Hepatocyte (in vitro differentiated cells): ENCODE measurements at regions not wholly inside any gene's neighbourhood (a gene's known extent, or its start where the extent isn't known, plus 50 kb on each side); places are given as distances from the start of the nearest gene placed in this dataset.

Experiments used
- DNase-seq: peaks from one replicate; pipeline ENCODE4 v3.0.0-alpha.2; 2016; ENCODE audit warnings: low spot score
- H2AFZ ChIP-seq: fragments of 200-600 bp; sonication (generic); 2 replicates; pipeline ENCODE4 v1.6.0; 2016; ENCODE audit warnings: antibody characterized with exemption, mild to moderate bottlenecking
- H3K27ac ChIP-seq: fragments of 200-600 bp; sonication (generic); 2 replicates; pipeline ENCODE4 v1.5.1; 2016; ENCODE audit warnings: mild to moderate bottlenecking
- H3K27me3 ChIP-seq: fragments of 200-600 bp; sonication (generic); 2 replicates; pipeline ENCODE4 v1.6.1; 2016
- H3K36me3 ChIP-seq: fragments of 200-600 bp; sonication (generic); replicated peaks from 2 replicates; pipeline ENCODE4 v1.5.1; 2016; ENCODE audit warnings: low read depth; ENCODE audit not compliant: insufficient read depth
- H3K4me1 ChIP-seq: fragments of 200-600 bp; sonication (generic); 2 replicates; pipeline ENCODE4 v1.5.1; 2016; ENCODE audit warnings: mild to moderate bottlenecking, moderate library complexity; ENCODE audit not compliant: insufficient read depth
- H3K4me2 ChIP-seq: fragments of 200-600 bp; sonication (generic); 2 replicates; pipeline ENCODE4 v1.6.0; 2016
- H3K4me3 ChIP-seq: fragments of 200-600 bp; sonication (generic); 2 replicates; pipeline ENCODE4 v1.5.1; 2016; ENCODE audit warnings: mild to moderate bottlenecking
- H3K79me2 ChIP-seq: fragments of 200-600 bp; sonication (generic); 2 replicates; pipeline ENCODE4 v1.6.0; 2017; ENCODE audit warnings: mild to moderate bottlenecking
- H3K9me2 ChIP-seq: fragments of 200-600 bp; sonication (generic); replicated peaks from 2 replicates; pipeline ENCODE4 v1.6.0; 2017; ENCODE audit warnings: mild to moderate bottlenecking; ENCODE audit not compliant: insufficient read depth
- H3K9me3 ChIP-seq: fragments of 200-600 bp; sonication (generic); 2 replicates; pipeline ENCODE4 v1.5.1; 2016; ENCODE audit warnings: low read depth, mild to moderate bottlenecking
- H4K20me1 ChIP-seq: fragments of 200-600 bp; sonication (generic); 2 replicates; pipeline ENCODE4 v1.6.0; 2016; ENCODE audit warnings: mild to moderate bottlenecking; ENCODE audit not compliant: insufficient read depth, poor library complexity, severe bottlenecking
- CTCF ChIP-seq: fragments of 200-600 bp; sonication (generic); IDR thresholded peaks from 2 replicates; pipeline ENCODE4 v1.5.1; 2016; ENCODE audit warnings: antibody characterized with exemption, mild to moderate bottlenecking; ENCODE audit not compliant: poor library complexity
- EZH2 ChIP-seq: fragments of 200-600 bp; sonication (generic); IDR thresholded peaks from 2 replicates; pipeline ENCODE4 v1.6.1; 2016; ENCODE audit warnings: antibody characterized with exemption, mild to moderate bottlenecking, borderline replicate concordance
- EZH2phosphoT487 ChIP-seq: fragments of 200-600 bp; sonication (generic); IDR thresholded peaks from one replicate; pipeline ENCODE4 v1.6.1; 2018; ENCODE audit warnings: antibody characterized with exemption, mild to moderate bottlenecking, low read depth, moderate library complexity; ENCODE audit not compliant: unreplicated experiment, severe bottlenecking
- WGBS: methylation state at CpG from one replicate; pipeline ENCODE4 v1.1.6; 2016; ENCODE audit warnings: low lambda C conversion rate; ENCODE audit errors: missing lambda C conversion rate; 5-methylcytosine and 5-hydroxymethylcytosine counted together

DNA sequence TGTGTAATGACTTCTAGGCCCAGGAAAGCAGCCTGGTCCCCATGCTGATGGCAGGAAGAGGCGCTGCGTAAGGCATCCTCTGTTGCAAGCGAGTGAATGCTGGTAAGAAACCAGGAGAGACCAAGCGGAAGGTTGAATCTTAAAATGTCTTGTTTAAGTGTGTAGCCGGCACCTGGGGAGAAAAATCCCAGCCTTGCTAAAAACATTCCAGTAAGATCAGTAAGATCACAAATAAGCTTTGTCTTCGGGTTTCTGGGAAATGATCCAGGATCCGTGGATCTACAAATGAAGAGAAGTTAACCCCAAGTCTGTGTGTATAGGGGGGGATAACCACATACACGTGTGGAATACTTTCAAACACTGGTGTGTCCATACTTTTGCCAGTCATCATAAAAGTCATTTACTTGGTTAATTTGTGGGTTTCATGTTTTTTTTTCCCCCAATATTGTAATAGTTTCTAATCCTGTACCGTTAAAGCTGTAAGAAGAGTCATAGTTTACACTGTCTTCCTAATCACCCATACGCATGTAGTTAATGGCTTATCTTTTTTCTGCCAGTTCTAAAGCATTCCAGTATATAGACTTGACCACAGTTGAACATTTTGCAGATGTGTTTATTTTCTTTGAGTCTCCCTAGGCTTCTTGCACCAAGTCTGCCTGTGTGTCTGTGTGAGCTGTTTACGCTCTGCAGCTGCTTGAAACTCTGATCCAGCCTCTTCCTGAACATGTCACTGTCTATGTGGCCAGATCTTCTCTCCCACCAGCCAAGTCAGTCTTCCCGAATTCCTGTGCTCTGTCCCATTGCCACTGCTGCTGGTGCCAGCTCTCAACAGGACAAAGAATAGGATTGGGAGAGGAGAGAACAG is 135.9 kb upstream of the ARL4C start:
- Histone ChIP-seq H3K36me3 (no peaks in the 10 kb centered on the region), H3K27ac (peak overlapping the region; percentile 61), H3K4me1 (peaks cover 32% of the 10 kb centered on the region), H3K9me3 (no peaks in the 10 kb centered on the region), H3K9me2 (no peaks in the 10 kb centered on the region), H4K20me1 (no peaks in the 10 kb centered on the region), H2AFZ (no peak overlapping the region), H3K4me3 (no peak overlapping the region), H3K27me3 (no peaks in the 10 kb centered on the region), H3K4me2 (peak overlapping the region; percentile 1), H3K79me2 (no peaks in the 10 kb centered on the region)
- no peak for DNase-seq
- TF ChIP-seq CTCF, result no peak
- no peak for TF ChIP-seq EZH2
- TF ChIP-seq EZH2phosphoT487, result no peak
- 52% methylated on average over 12 of the region's 12 CpGs for WGBS

DNA sequence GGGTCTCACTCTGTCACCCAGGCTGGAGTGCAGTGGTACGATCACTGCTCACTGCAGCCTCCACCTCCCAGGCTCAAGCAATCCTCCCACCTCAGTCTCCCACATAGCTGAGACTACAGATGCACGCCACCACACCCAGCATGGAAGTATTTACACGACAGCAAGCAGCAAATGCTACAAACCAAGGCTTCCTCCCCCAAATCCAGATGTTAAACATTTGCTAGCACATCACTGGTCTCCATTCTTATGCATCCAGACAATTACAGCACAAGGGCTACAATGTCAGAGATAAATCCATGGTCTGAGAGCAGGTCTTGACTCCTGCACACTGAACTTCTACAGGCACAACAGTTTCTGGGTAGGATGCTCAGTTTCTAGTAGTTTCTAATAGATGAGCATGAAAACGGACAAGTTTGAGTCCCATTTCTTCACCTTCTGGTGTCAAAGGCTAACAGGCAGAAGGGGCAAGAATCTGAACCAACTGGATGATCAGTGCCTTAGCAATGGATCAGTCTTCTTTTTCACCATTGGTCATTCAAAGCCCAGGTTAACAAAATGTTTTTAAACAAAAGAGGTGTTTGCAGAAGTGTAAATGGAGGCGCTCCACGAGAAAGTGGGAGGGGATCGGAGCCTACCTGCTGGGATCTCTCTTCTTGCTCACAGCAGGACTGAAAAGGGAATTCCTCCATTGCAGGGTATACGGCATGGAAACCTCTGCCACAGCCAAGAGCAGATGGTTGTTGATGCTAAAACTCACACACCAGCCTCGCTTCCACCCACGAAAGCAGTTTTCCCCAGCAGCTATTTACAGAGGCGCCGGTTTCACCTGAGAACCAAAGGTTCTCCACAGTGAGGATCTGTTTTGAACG is 135.0 kb upstream of the ARL4C start:
- Histone ChIP-seq H2AFZ (no peak overlapping the region), H3K4me2 (peak overlapping the region; percentile 1), H3K9me2 (no peaks in the 10 kb centered on the region), H3K27me3 (no peaks in the 10 kb centered on the region), H3K9me3 (no peaks in the 10 kb centered on the region), H3K4me3 (no peak overlapping the region), H3K36me3 (no peaks in the 10 kb centered on the region), H3K4me1 (peaks cover 32% of the 10 kb centered on the region), H3K79me2 (no peaks in the 10 kb centered on the region), H3K27ac (peak overlapping the region; percentile 61), H4K20me1 (no peaks in the 10 kb centered on the region)
- WGBS, result 57% methylated on average over 13 of the region's 13 CpGs
- no peak for DNase-seq
- TF ChIP-seq CTCF (no peak), EZH2phosphoT487 (no peak)

DNA sequence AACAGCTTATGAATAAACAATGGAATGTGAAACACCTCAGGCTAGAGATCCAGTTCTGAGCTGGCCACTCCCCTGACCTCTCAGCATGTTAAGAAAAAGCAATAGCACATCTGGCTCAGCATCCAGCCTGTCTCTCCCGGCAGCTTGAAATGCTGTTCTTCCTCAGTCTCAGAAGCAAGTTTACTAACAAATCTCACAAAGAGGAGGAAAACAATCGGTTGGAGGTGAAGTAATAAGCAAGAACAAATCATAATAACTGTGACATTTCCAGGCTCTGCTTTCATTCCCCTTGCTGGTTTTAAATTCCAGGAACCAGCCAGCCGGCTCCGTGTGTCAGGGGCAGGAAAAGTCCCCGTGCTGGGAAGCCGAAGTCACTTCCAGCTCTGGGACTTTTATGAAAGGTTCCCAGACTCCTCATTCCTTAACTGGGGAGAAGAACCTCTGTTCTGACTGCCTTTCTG is 133.9 kb upstream of the ARL4C start:
- DNase-seq, result no peak
- H2AFZ ChIP-seq, result no peak overlapping the region

More for the DNA sequence above, 133.9 kb upstream of the ARL4C start:
- no peaks in the 10 kb centered on the region for H3K9me2 ChIP-seq
- no peaks in the 10 kb centered on the region for H4K20me1 ChIP-seq
- H3K9me3 ChIP-seq, result no peaks in the 10 kb centered on the region
- no peak for TF ChIP-seq CTCF
- no peak for TF ChIP-seq EZH2phosphoT487
- TF ChIP-seq EZH2, result no peak
- no peaks in the 10 kb centered on the region for H3K36me3 ChIP-seq
- no peaks in the 10 kb centered on the region for H3K79me2 ChIP-seq
- H3K4me1 ChIP-seq, result peaks cover 32% of the 10 kb centered on the region
- WGBS, result 40% methylated on average over 6 of the region's 6 CpGs
- H3K4me3 ChIP-seq, result no peak overlapping the region
- H3K4me2 ChIP-seq, result peak overlapping the region; percentile 28
- H3K27ac ChIP-seq, result no peak overlapping the region
- no peaks in the 10 kb centered on the region for H3K27me3 ChIP-seq
